CD4-positive, alpha-beta T cell treated with Interferon gamma for 1 hour (primary cell): ENCODE measurements at regions not wholly inside any gene's neighbourhood (a gene's known extent, or its start where the extent isn't known, plus 50 kb on each side); places are given as distances from the start of the nearest gene placed in this dataset.

Source experiments
- DNase-seq: peaks from one replicate; pipeline ENCODE4 v3.0.0-alpha.2; 2020

GRCh38 chr10:44083719-44084400, 301.0 kb downstream of the CXCL12 start:
- DNase-seq = no peak

GRCh38 chr10:44071479-44071878, 313.4 kb downstream of the CXCL12 start:
- no peak for DNase-seq

GRCh38 chr10:44070282-44070681, 314.6 kb downstream of the CXCL12 start:
- DNase-seq = no peak

GRCh38 chr10:44069573-44069972, 315.3 kb downstream of the CXCL12 start:
- DNase-seq = no peak

GRCh38 chr10:44068716-44069482, 316.0 kb downstream of the CXCL12 start:
- no peak for DNase-seq

GRCh38 chr10:44067432-44067831, 317.5 kb downstream of the CXCL12 start:
- no peak for DNase-seq

GRCh38 chr10:44066527-44067255, 318.2 kb downstream of the CXCL12 start:
- no peak for DNase-seq

GRCh38 chr10:44065788-44066526, 318.9 kb downstream of the CXCL12 start:
- no peak for DNase-seq

- DNase-seq = no peak
Observed at GRCh38 chr10:44064987-44065787, 319.7 kb downstream of the CXCL12 start.

GRCh38 chr10:44064317-44064716, 320.6 kb downstream of the CXCL12 start:
- no peak for DNase-seq

GRCh38 chr10:44063686-44064085, 321.2 kb downstream of the CXCL12 start:
- DNase-seq = no peak

GRCh38 chr10:44060719-44061118, 324.2 kb downstream of the CXCL12 start:
- no peak for DNase-seq

- DNase-seq = no peak
Observed at GRCh38 chr10:44060221-44060620, 324.7 kb downstream of the CXCL12 start.

GRCh38 chr10:44058259-44058658, 326.6 kb downstream of the CXCL12 start:
- no peak for DNase-seq

GRCh38 chr10:44056967-44057805, 327.7 kb downstream of the CXCL12 start:
- DNase-seq = no peak

GRCh38 chr10:44056206-44056605, 328.7 kb downstream of the CXCL12 start:
- DNase-seq = no peak

GRCh38 chr10:44054046-44054445, 330.9 kb downstream of the CXCL12 start:
- no peak for DNase-seq

GRCh38 chr10:44053391-44053790, 331.5 kb downstream of the CXCL12 start:
- no peak for DNase-seq

- no peak for DNase-seq
Observed at GRCh38 chr10:44051584-44052385, 333.1 kb downstream of the CXCL12 start.

GRCh38 chr10:44051091-44051490, 333.8 kb downstream of the CXCL12 start:
- no peak for DNase-seq
